ENCODE measurements at regions not wholly inside any gene's neighbourhood (a gene's known extent, or its start where the extent isn't known, plus 50 kb on each side); places are given as distances from the start of the nearest gene placed in this dataset.

DNA sequence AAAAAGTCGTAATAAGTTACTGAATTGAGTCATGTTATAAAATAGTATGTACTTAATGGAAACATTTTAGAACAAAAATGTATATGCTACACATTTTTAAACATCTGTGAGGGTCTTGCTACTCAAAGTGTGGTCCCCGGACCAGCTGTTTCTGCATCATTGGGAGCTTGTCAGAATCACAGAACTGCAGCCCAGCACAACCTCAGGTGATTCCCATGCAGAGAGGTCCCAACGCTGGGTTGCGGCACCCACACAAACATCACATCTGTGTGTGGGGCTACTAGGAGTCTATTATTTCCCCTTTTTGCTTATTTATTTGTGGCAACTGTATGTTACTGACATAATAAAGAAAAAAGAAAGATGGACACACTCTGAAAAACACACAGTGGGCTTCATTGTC is 146.6 kb downstream of the BMS1 start:
- TF ChIP-seq, protein P1, sequence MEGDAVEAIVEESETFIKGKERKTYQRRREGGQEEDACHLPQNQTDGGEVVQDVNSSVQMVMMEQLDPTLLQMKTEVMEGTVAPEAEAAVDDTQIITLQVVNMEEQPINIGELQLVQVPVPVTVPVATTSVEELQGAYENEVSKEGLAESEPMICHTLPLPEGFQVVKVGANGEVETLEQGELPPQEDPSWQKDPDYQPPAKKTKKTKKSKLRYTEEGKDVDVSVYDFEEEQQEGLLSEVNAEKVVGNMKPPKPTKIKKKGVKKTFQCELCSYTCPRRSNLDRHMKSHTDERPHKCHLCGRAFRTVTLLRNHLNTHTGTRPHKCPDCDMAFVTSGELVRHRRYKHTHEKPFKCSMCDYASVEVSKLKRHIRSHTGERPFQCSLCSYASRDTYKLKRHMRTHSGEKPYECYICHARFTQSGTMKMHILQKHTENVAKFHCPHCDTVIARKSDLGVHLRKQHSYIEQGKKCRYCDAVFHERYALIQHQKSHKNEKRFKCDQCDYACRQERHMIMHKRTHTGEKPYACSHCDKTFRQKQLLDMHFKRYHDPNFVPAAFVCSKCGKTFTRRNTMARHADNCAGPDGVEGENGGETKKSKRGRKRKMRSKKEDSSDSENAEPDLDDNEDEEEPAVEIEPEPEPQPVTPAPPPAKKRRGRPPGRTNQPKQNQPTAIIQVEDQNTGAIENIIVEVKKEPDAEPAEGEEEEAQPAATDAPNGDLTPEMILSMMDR (optimal IDR thresholded peaks at IDR 0.05 in 1 of 3, IDR thresholded peaks at IDR 0.05 in 1 of 3, conservative IDR thresholded peaks at IDR 0.05 in 1 of 3; ENCODE audit: extremely low read depth in 1 of 3, insufficient read depth in 2 of 3, low read length in 3 of 3), result no peak
- no peak for TF ChIP-seq EZH2 (IDR thresholded peaks at IDR 0.05; ENCODE audit: low read length)
